ENCODE measurements at regions not wholly inside any gene's neighbourhood (a gene's known extent, or its start where the extent isn't known, plus 50 kb on each side); places are given as distances from the start of the nearest gene placed in this dataset.
"Not testable (repeated sequence)": the region's sequence is repeated elsewhere in the genome, so short reads cannot be mapped to it uniquely, and the experiment has no call there.

DNA sequence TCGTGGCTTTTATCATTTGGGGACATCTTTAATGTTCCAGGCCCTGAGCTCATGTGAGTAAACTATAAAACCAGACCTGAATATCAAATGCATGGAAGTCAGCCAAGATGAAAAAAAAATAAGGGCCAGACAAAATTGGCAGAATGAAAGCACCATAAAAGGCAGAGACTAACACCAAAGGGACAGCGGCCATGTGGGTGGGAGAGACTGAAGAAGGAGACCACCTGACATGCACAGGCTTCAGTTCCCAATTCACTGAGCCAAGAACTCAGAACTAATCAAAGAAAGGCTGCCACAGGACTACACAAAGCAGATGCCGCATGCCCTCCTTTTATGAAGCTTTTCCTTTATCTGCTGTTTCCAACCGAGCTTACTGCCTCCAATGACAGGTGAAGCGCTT, 267.1 kb downstream of the RAD51AP2 start:
- no peak for DNase-seq

DNA sequence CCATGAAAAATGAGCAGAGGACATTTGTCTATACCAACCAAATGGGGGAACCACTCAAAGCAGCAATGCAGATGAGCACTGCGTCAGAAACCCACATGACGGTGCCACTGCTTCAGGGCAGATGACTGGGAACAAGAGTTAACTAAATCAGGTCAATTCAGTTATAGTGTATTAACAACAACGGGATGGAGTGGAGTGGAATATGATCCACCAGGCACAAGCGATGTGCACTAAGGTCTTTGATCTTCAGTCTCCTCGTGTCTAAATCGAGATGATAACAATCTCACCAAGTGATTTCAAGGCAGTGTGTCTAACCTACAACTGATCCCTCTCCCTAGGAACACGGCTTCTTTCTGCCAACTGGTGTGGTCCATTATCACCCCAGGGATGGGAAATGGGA, 269.0 kb downstream of the RAD51AP2 start:
- DNase-seq = no peak

DNA sequence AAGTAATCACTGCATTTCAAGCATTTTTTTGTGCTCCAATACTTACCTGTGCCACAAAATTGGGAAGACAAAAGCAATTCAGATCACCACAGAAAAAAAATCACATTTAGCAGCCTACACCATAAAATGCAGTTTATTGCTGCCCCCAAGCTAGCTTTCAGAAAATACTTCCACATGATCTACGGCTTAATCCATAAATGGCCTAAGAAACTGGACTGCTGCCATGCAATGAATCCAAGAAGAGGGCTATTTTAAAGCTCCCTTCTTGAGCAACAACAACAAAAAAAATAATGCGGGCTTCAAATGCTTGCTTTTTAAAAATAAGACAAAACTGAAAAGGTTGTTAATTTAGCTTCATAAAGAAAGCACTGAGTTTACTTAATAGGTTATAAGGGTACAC, 272.3 kb downstream of the RAD51AP2 start:
- DNase-seq = no peak

DNA sequence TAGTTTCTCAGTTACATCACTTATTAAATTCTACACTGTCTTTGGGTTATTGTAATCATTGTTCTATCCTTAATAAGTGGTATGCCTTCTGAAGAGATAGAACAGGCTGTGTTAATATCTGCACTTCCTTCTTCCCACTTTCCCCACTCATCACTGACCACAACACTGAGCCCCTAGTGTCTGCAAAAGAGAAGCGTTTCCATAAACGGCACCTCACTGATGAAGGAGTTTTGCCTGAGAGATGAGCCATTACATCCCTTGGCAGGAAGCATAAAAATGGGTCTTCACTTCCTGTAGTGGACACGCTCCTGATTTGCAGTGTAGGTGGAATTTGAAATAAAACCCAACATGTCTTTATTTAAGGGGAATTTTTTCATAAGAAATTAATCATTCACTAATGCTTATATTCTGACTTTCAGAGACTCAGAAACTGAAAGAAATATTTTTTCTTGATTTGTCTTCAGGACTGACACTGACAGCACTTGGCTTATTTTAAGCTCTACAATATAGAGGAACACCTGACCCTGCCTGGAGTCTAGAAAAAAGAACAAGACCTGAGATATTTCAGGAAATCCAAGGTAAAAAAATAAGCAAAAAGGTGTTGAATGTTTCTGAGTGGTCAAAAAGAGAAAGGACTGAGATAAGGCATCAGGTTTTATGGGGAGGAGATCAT, 275.3 kb downstream of the RAD51AP2 start:
- no peak for DNase-seq

DNA sequence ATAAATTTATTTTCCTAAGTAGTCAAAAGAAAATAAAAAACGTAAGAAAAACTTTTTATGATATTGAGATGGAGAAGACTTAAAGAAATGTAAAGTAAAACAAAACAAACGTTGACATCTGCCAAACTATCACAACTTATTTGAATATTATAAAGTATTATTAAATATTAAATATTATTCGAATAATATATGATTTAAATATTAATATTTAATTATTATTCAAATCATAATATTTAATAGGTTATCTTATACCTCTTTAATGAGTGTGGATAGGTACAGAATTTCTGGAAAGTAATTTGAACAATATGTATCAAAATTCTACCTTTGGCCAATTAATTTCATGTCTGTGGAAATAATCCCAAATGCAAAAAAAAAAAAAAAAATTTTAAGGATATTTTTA, 278.7 kb downstream of the RAD51AP2 start:
- DNase-seq = no peak

DNA sequence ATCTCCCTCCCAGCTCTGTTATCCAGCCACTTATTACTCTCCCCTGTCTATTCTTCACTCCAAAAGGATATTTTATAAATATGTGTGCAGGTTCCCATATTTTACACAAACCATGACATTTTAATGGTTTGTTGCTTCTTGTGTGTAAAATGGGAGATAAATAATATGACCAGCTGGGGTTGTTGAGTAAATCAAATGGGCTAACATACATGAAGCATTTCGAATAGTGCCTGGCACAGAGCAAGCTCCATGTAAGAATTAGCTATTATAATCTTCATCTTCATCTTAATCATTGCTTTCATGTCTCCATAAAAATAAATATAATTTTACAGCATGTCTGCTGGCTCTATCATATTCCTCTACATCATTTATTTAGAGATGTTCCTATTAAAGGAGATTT, 283.1 kb downstream of the RAD51AP2 start:
- no peak for DNase-seq

DNA sequence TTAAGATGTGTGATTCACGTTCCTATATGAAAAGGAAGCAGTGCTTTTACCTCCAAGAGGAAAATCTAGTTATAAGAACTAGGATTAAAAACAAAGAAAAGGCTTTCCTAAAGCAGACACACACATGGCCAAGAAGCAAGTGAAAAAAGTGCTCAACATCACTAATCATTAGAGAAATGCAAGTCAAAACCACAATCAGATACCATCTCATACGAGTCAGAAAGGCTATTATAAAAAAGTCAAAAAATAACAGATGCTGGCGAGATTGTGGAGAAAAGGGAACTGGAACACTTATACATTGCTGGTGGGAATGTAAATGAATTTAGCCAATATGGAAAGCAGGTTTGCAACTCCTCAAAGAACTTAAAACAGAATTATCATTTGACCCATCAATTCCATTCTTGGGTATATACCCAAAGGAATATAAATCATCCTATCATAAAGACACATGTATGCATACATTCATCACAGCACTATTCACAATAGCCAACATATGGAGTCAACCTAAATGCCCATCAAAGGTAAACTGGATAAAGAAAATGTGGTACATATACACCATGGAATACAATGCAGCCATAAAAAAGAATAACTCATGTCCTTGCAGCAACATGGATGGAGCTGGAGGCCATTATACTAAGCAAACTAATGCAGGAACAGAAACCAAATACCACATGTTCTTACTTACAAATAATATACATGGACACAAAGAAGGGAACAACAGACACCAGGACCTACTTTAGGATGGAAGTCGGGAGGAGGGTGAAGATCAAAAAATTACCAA, 285.3 kb downstream of the RAD51AP2 start:
- no peak for DNase-seq

DNA sequence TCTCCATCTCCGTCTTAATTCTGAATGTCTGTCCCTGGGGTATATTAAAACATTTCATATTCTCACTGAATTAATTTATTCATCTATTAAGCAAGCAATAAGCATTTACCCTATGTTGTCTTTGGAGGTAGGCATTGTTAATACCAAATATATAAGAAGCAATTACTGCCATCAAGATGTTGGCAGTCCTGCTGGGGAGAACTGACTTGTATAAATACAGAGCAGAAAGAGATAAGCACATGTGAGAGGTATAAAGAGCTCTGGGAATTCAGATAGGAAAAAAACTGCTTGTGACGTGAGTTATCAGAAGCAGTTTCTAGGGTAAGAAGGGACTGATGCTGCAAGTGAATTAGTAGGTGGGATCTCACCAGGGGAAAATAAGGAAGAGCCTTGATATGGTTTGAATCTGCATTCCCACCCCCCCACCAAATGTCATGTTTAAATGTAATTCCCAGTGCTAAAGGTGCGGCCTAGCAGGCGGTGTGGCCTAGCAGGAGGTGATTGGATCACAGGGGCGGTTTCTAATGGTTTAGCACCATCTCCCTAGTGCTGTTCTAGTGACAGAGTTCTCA, 286.8 kb downstream of the RAD51AP2 start:
- no peak for DNase-seq

DNA sequence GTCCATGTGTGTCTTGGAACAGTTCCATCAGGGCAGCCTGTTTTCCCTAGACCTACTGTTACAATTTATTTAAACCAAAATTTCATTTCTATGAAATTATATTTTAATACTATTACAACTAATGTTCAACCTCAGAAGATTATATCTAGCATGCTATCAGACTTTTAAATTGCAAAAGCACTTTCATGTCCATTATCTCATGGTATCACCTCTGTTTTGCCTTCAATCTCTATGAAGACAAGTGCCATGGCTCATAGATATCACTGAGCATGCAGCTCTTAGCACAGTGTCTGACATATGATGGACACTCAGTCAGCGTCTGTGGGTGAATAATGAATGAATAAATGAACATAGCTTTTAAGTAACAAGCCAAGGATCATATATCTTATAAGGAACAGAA, 288.8 kb downstream of the RAD51AP2 start:
- no peak for DNase-seq

DNA sequence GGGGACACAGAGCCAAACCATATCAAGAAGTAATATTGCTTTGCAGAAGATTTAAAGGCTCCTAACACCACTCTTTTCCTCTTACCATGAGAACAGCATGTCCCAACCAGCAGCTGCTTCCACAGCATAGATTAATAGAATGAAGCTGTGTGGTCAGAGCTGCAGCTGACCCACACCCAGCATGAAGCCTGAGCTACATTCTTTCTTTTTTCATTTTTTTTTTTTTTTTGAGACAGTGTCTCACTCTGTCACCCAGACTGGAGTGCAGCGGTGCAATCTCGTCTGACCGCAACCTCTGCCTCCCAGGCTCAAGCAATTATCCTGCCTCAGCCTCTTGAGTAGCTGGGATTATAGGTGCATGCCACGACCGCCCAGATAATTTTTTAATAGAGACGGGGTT, 289.8 kb downstream of the RAD51AP2 start:
- no peak for DNase-seq

DNA sequence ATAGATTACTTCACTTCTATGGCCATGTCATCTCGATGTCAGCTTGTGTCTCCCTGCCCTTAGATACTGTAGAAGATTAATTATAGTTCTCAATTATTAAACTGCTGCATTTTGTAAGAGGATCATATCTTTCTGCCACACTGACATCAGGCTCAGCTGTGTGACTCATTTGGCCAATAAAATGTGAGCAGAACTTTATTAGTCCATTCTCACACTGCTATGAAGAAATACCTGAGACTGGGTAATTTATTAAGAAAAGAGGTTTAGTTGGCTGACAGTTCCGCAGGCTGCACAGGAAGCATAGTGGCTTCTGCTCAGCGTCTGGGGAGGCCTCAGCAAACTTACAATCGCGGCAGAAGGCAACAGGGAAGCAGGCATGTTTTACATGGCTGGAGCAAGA, 290.4 kb downstream of the RAD51AP2 start:
- DNase-seq = no peak

DNA sequence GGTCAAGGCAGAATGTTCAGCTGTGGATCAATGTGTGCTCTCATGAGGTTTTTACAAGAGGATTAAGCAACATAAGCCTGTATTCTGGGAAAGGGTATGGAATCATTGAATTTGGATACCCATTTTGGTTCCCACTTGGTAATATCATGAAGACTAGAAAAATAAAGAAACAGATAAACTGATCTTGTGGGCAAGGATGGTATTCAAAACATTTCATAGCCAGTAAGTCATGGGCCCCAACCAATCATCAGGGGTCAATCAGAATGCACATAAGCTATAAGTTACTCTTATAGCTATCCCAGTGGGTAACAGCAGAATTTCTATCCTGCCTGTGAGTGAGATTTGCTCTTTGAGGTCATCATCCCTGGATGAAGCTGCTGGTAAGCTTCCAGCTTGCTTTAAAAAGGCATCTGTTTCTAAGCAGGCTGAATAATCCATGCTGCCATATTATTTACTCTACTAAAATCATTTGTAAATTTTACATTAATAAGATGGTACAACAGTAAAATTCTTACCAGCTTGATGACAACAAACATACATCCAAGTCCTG, 291.2 kb downstream of the RAD51AP2 start:
- DNase-seq = no peak

DNA sequence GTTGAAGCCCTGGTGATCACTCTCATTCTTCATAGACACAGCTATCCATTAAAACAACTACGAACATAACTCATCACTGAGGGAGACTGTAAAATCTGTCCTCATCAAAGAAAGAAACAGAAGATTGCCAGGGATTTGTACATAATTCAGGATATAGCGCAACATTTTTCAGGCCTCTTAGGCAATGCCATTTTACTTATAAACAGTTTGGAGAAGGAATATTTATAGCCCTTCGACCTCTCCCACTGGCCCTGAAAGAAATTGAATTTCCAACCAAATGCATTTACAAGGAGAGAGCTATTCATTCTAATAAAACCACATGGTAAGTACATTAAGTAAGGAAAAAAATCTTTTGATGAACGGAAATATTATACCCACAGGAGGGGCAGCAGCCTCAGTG, 295.0 kb downstream of the RAD51AP2 start:
- DNase-seq = no peak

DNA sequence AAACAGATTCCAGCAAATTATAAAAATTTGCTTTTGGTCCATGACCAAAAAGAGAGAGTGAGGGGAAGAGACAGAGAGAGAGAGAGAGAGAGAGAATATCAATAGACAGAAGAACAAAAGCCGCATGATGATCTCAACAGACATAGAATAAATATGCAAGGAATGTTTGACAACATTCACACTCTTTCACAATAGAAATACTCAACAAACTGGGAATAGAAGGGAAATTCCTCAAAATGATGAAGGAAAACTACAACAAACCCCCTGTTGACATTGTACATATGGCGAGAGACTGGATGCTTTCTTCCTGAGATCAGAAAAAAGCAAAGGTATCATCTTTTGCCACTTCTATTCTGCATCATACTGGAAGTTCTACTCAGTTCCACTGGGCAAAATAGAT, 309.7 kb downstream of the RAD51AP2 start:
- DNase-seq = no peak

DNA sequence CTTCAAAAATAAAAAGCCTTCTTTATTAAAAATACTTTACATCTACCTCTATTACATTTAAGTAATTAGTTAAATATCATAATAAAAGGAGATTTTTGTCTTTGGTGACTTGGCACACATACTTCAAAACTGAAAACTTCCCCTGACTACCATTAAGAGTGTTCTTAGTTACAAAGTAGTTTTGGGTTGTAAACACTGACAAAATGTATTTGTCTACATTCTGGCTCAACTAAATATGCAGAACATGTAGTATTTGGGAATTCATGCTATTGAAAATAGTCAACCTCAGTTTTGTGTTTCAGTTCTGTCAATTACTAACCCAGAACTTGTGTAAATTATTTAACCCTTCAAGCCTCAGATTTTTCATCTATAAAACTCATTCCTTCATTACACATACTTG, 311.5 kb downstream of the RAD51AP2 start:
- DNase-seq = no peak

DNA sequence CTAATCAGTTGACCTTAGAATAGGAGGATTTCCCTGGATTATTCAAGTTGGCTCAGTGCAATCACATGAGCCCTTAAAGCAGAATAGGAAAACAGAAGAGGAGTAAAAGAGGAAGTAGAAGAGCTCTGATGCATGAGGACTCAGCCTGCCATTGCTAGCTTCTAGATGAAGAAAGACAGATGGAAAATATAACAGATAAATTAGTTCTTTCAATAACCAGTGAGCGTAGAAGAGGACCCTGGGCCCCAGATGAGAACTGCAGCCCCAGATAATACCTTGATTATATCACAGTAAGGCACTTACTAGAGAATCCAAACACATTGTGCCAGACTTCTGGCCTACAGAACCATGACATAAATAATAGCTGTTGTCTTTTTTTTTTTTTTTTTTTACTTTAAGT, 314.0 kb downstream of the RAD51AP2 start:
- not testable (repeated sequence) for DNase-seq

DNA sequence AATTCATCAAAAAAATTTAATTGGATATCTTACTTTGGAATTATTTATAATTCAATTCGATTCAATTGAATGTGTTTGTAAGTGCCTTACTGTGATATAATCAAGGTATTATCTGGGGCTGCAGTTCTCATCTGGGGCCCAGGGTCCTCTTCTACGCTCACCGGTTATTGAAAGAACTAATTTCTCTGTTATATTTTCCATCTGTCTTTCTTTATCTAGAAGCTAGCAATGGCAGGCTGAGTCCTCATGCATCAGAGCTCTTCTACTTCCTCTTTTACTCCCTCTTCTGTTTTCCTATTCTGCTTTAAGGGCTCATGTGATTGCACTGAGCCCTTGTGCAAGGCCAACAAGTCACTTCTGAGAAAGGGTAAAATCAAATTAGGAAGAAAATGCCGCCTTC, 315.6 kb downstream of the RAD51AP2 start:
- not testable (repeated sequence) for DNase-seq

DNA sequence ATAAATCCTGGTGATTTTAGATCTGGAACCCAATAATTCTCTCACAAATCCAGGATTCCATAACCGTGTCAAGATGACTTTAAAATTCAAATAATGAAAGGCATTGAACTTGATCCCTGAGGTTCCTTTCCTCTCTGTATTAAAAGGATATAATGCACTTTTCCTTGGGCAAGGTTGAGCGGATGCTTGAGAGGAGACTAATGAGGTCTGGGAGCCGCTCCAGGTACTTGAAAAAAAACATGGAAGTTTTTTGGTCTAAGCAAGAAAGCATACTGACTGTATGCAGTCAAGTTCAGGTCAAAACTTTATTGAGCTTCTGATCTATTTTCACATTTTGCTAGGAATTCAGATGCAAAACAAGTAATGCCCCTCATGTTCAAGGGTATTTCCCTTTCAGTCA, 318.5 kb downstream of the RAD51AP2 start:
- no peak for DNase-seq

DNA sequence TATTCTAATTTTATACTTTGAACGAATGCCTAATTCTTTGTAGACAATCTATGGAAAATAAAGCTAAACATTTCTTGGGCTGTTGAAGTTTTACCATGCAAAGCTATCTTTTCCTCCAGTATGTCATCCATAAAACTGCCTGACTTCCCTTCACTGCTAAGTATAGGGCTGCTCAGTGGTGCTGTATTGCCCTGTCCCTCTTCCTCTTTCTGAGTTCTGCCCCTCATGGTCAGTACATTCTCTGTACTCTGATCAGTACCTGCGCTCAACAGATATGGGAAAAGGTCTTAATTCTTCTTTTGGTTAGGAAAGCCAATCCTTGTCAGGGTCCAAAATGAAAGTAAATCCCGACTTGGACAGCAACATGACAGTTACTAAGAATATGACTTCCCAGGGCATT, 321.9 kb downstream of the RAD51AP2 start:
- no peak for DNase-seq

DNA sequence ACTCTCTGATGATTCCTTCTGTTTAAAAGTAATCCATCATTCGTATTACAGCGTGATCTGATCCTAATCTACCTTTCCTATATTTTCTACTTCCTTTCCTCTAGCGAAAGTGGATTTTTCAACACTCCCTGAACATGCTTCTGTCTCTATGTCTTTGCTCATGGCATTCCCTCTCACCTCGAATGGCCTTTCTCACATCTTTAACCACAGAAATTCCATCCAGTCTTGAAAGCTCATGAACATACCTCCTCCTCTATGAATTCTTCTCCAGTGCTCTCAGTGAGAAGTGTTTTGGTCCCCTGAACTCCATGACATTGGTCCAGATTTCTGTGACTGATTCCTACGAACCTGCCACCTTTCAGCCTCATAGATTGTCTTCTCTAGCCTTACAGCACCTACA, 323.2 kb downstream of the RAD51AP2 start:
- DNase-seq = no peak

DNA sequence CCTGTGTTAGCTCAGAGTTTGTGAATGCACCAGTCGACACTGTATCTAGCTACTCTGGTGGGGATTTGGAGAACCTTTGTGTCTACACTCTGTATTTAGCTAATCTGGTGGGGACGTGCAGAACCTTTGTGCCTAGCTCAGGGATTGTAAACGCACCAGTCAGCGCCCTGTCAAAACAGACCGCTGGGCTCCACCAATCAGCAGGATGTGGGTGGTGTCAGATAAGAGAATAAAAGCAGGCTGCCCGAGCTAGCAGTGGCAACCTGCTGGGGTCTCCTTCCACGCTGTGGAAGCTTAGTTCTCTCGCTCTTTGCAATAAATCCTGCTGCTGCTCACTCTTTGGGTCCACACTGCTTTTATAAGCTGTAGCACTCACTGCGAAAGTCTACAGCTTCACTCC, 324.2 kb downstream of the RAD51AP2 start:
- no peak for DNase-seq

DNA sequence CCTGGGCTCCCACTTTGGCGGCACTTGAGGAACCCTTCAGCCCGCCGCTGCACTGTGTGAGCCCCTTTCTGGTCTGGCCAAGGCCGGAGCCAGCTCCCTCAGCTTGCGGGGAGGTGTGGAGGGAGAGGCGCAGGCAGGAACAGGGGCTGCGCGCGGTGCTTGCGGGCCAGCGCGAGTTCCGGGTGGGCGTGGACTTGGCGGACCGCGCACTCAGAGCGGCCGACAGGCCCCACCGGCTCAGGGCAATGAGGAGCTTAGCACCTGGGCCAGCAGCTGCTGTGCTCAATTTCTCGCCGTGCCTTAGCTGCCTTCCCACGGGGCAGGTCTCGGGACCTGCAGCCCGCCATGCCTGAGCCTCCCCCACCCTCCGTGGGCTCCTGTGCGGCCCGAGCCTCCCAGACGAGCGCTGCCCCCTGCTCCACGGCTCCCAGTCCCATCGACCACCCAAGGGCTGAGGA, 324.8 kb downstream of the RAD51AP2 start:
- not testable (repeated sequence) for DNase-seq

DNA sequence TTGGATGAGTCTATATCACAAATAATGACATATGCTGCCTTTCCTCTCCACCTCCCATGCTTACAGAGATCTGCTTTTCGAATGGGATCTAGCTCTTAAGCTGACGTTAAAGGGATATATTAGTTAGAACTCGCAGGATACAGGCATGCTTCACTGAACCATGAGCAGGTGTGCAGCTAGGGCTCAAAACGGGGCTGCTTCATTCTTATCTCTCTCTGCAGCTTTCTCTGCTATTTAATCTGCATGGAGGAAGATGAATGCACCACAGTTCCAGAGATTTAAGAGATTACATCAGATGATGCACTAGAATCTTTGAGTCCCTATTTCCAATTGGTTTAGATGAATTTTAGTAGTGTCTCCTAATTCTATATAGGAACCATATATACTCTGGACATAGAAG, 327.0 kb downstream of the RAD51AP2 start:
- DNase-seq = no peak

DNA sequence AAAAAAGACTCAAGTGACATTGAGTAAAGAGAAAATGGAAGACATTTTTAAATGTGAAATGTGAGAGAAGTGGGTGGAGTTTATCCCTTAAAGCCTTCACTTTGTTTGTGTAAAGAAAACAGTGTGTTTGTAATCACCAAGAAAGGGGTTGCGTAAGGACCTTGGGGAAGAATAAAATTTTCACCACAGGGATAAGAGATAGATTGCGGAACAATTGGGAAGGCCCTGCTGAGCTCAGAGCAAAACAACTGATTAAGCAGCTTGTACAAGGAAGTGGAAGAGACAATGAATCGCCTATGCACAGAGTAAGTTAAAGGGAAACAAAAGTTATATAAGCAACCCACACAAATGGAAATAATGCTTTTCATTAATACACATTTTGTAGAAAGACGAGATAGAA, 327.7 kb downstream of the RAD51AP2 start:
- DNase-seq = no peak
